Activated CD8-positive, alpha-beta T cell treated with anti-CD3 and anti-CD28 coated beads for 36 hours (primary cell): ENCODE measurements at regions not wholly inside any gene's neighbourhood (a gene's known extent, or its start where the extent isn't known, plus 50 kb on each side); places are given as distances from the start of the nearest gene placed in this dataset.

Experiments
- ATAC-seq: fragments of 200-7000 bp; cut with Tn5 transposase; one replicate; pipeline ENCODE4 v1.10.0; 2021; ENCODE audit warnings: mild to moderate bottlenecking, moderate library complexity
- CTCF ChIA-PET: fragments of 350-600 bp; sonication (Branson Sonifier 250); formaldehyde crosslinking; loops from one replicate; lab custom pipeline; 2021; ENCODE audit warnings: antibody characterized with exemption; lab: Charles Lee
- POLR2A ChIA-PET: fragments of 350-600 bp; sonication (Branson Sonifier 250); formaldehyde crosslinking; loops from one replicate; lab custom pipeline; 2021; ENCODE audit warnings: antibody characterized with exemption; lab: Charles Lee
- DNase-seq: peaks from one replicate; pipeline ENCODE4 v3.0.0-alpha.2; 2020
- H3K27ac Mint-ChIP-seq: one replicate; pipeline ENCODE4 v1.8.0; 2021; ENCODE audit warnings: mild to moderate bottlenecking, mixed read lengths
- H3K27me3 Mint-ChIP-seq: one replicate; pipeline ENCODE4 v1.8.0; 2021; ENCODE audit warnings: mixed read lengths
- H3K36me3 Mint-ChIP-seq: one replicate; pipeline ENCODE4 v1.8.0; 2021; ENCODE audit warnings: low read depth, mixed read lengths
- H3K4me1 Mint-ChIP-seq: one replicate; pipeline ENCODE4 v1.8.0; 2021; ENCODE audit warnings: low read depth, mixed read lengths
- H3K4me3 Mint-ChIP-seq: one replicate; pipeline ENCODE4 v1.8.0; 2021; ENCODE audit warnings: mild to moderate bottlenecking, moderate library complexity, mixed read lengths
- H3K9me3 Mint-ChIP-seq: one replicate; pipeline ENCODE4 v1.8.0; 2021; ENCODE audit warnings: mixed read lengths
- CTCF ChIP-seq: fragments of 200-600 bp; IDR thresholded peaks from one replicate; pipeline ENCODE4 v1.8.0; 2022; ENCODE audit warnings: antibody characterized with exemption, mild to moderate bottlenecking
- intact Hi-C: fragments of 100-400 bp; cut with micrococcal nuclease; formaldehyde crosslinking; loops from one replicate; pipeline ENCODE4 v1.10.0; 2022

DNA sequence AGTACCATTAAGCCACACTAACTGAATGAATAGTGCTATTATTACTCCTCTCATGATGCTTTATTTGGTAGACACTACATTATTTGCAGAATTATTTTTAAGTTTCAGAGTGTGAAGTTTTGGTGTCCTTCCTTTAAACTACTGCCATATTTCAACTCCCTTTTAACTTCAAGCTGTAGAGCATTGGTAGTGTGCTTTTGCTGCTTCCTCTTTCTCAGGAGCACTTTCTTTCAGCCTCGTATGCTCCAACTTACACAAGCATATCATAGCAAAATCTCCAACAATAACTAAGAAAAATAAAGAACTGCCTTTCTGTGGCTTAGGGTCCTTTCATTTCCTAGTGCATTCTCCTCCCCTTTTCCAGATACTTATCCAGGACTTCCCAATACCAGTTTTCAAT lies 476.4 kb upstream of the AGTR1 start:
- ChIA-PET CTCF (no interaction called here), POLR2A (no interaction called here)
- intact Hi-C loops, result no loop called here

DNA sequence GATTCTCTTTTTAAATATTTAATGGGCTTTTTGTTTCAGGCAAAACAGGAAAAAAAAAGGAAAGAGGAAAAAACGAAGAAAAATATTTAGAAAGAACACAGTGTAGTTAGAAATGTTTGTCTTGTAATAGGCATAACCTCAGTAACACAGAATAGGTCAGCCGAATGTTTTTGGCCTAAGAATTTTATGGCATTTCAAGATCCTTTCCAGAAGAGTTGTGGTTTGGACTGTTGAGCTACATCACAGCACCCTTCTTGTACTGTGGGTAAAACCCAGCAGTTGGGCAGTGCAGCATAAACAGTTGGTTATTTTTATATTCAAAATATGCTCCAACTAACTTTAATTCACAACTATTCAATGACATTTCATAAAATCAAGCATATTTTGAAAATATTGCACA lies 474.4 kb upstream of the AGTR1 start:
- H3K9me3 Mint-ChIP-seq, result no peaks in the 10 kb centered on the region
- TF ChIP-seq CTCF, result no peak
- no peaks in the 10 kb centered on the region for H3K27me3 Mint-ChIP-seq
- no peaks in the 10 kb centered on the region for H3K4me1 Mint-ChIP-seq
- DNase-seq (no peak), ATAC-seq (no peak)
- H3K36me3 Mint-ChIP-seq, result no peaks in the 10 kb centered on the region
- no peak overlapping the region for H3K27ac Mint-ChIP-seq
- intact Hi-C loops, result no loop called here
- CTCF ChIA-PET, result no interaction called here
- POLR2A ChIA-PET, result no interaction called here
- no peak overlapping the region for H3K4me3 Mint-ChIP-seq

More for the DNA sequence above, 476.4 kb upstream of the AGTR1 start:
- no peak for TF ChIP-seq CTCF
- Mint-ChIP-seq H3K27me3 (no peaks in the 10 kb centered on the region), H3K4me1 (no peaks in the 10 kb centered on the region), H3K4me3 (no peak overlapping the region), H3K27ac (no peak overlapping the region), H3K9me3 (no peaks in the 10 kb centered on the region), H3K36me3 (no peaks in the 10 kb centered on the region)
- ATAC-seq (no peak), DNase-seq (no peak)

DNA sequence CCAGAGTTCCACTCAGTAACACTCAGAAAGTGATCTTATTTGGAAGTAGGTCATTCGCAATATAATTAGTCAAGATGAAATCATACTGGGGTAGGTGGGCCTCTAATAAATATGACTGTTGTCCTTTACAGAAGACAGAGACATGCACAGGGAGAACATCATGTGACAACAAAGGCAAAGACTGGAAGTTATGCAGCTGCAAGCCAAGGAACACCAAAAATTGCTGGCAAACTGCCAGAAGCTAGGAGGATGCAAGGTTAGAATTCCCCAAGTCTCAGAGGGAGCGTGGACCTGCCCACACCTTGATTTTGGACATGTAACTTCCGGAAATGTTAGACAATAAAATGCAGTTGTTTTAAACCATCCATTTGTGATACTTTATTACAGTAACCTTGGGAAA lies 471.5 kb upstream of the AGTR1 start:
- no peaks in the 10 kb centered on the region for H3K4me1 Mint-ChIP-seq
- no peaks in the 10 kb centered on the region for H3K9me3 Mint-ChIP-seq
- intact Hi-C loops, result no loop called here
- no peaks in the 10 kb centered on the region for H3K27me3 Mint-ChIP-seq
- no peak for ATAC-seq
- H3K27ac Mint-ChIP-seq, result no peak overlapping the region
- H3K4me3 Mint-ChIP-seq, result no peak overlapping the region
- no peaks in the 10 kb centered on the region for H3K36me3 Mint-ChIP-seq
- no peak for DNase-seq
- no peak for TF ChIP-seq CTCF
- POLR2A ChIA-PET, result no interaction called here
- CTCF ChIA-PET, result no interaction called here

DNA sequence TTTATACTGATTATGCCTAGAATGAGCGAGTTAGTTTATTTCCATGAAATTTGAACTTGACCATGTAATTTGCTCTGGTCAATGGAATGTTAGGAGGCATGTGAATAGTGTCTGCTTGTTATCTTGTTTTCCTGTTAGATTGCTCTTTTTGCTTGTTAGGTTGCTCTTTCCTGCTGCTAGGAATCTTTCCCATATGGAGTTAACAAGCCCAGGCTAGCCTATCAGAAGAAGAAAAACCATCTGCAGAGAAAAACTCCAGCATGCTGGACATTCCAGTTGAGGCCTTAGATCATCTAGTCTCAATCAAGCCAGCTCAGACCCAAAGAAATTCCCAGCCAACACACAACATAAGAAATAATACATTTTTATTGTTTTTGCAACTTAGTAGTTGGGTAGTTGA lies 470.2 kb upstream of the AGTR1 start:
- intact Hi-C loops, result no loop called here
- no peaks in the 10 kb centered on the region for H3K9me3 Mint-ChIP-seq
- no peaks in the 10 kb centered on the region for H3K27me3 Mint-ChIP-seq
- ATAC-seq, result no peak
- no peak for TF ChIP-seq CTCF
- no peaks in the 10 kb centered on the region for H3K4me1 Mint-ChIP-seq
- CTCF ChIA-PET, result no interaction called here
- no peak for DNase-seq
- H3K36me3 Mint-ChIP-seq, result no peaks in the 10 kb centered on the region
- no peak overlapping the region for H3K4me3 Mint-ChIP-seq
- POLR2A ChIA-PET, result no interaction called here
- H3K27ac Mint-ChIP-seq, result no peak overlapping the region

GRCh38 chr3:148229107-148229506 lies 468.6 kb upstream of the AGTR1 start:
- no peak for ATAC-seq
- intact Hi-C loops, result no loop called here
- ChIA-PET CTCF (no interaction called here), POLR2A (no interaction called here)
- Mint-ChIP-seq H3K27me3 (no peaks in the 10 kb centered on the region), H3K4me1 (no peaks in the 10 kb centered on the region), H3K27ac (no peak overlapping the region), H3K4me3 (no peak overlapping the region), H3K9me3 (no peaks in the 10 kb centered on the region), H3K36me3 (no peaks in the 10 kb centered on the region)
- no peak for TF ChIP-seq CTCF
- DNase-seq, result no peak
